HG03066 (cell line): ENCODE measurements at regions not wholly inside any gene's neighbourhood (a gene's known extent, or its start where the extent isn't known, plus 50 kb on each side); places are given as distances from the start of the nearest gene placed in this dataset.

Experiments
- ATAC-seq: cut with Tn5 transposase; IDR thresholded peaks from one replicate; pipeline ENCODE4 v1.9.1; 2021; ENCODE audit warnings: low read depth; ENCODE audit not compliant: unreplicated experiment

DNA sequence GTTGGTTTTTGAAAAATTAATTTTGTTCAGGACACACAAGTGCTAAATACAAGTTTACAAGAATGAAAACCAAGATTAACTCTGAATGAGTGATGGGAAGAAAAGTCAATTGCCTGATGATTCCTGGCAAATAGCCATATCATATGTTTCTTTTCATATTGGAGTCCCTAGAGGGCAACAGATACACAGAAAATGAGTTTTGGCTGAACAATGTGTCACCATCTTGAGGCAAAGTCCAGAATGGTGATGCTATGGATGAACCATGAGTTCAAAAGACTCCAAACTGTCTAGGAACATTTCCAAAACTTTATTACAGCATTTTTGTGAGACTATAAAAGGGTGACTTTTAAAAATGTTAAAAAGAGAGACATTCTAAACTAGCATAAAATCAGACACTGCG is 382.9 kb downstream of the TMEM161B start:
- no peak for ATAC-seq

DNA sequence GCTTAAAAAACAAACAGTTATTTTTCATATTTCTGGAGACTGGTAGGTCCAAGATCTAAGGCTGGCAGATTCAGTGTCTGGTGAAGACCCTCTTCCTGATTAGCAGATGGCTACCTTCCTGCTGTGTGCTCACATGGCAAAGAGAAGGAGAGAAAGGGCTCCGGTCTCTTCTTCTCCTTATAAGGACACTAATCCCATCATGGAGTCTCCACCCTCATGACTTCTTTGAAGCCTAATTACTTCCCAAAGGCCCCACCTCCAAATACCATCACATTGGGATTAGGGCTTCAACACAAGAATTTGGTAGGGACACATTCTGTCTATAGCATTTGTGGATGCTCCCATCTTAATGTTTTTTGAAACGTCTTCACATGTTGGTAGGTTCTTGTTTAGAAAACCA is 391.1 kb downstream of the TMEM161B start:
- ATAC-seq = no peak

DNA sequence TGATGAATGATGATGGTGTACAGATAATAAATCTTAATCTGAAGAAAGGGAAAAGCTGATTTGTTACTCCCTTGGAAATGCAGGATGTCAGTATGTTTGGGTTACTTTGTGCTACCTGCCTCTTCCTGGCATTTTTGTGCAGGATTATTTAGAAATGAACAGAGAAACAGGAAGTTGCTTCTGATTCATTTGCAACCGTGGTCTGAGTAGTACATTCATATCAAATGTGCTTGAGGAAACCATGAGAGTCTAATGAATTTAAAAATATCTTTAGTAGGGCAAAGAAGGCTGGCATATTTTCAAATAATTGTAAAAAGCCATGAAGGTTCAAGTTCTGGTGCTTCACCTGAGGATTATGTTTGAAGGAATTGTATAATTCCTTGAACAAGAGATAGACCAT is 391.6 kb downstream of the TMEM161B start:
- ATAC-seq = no peak

DNA sequence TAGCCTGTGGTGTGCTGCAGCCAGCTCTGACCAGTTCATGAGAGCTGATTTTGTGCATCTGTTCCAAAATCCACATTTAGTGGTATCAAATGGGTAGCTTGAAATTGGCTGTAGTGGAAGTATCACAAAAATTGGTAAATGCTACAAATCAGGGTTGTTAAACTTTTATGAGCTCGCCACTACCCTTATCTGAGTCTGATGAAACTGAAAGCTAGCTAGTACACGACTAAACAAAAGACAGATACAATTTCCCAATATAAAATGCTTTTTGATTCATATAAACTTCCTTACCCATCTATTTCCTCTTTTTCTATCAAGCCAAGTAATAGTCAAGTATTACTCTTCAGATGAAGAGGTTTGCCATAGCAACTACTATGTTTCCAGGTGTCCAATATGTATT is 392.0 kb downstream of the TMEM161B start:
- no peak for ATAC-seq

DNA sequence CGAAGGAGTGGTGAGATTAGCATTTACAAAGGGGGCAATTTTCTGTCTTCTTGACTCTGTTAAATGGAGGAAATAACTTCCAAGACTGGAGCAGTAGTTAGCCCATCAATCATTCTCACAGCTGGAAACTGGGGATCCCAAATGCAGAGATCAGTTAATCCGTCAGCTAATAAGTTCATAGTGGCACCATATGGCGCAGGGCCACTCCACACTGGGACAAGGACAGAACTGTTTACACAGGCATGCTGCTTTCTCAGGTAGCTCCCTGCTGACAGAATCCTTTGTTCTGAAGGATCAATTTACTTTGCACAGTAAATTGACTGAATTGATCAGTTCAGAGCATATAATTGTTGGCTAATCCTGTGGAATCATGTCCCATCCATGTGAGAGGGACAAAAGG is 395.7 kb downstream of the TMEM161B start:
- no peak for ATAC-seq

DNA sequence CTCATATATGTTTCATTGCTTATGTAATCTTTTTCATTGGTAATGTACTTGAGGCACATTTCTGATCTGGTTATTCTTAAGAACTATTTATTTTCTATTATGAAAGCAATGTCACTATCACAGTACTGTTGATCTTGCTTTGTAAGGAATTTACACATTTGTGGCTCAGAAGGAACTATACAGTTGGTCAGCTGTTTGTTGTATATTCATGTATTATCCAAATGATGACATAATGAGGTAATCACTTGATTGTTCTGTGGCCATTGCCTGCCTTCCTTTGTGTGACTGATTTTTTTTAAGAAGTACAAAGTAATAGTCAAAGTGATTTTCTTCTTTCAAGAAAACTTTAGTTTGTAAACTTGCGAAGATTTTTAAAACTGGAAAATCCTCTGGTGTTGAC is 399.9 kb downstream of the TMEM161B start:
- ATAC-seq = no peak

GRCh38 chr5:87867281-87867680 is 401.4 kb downstream of the TMEM161B start:
- no peak for ATAC-seq

DNA sequence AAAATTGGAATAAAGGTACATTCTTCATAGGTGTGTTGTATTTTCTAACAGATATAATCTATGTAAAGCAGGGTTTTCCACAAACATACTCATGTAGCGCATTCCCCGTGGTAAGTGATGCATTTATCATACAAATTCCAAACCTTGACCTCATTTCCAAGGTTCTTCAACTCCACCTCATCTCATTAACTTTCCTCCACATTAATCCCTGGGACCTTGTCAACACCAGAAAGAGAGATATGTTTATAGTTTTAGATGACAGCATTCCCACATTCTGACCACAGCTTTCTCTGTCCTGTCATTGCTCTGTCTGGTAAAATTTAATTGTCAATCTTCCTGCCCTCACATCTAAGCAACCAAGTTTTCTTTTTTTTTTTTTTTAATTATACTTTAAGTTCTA is 415.1 kb downstream of the TMEM161B start:
- ATAC-seq = no peak

DNA sequence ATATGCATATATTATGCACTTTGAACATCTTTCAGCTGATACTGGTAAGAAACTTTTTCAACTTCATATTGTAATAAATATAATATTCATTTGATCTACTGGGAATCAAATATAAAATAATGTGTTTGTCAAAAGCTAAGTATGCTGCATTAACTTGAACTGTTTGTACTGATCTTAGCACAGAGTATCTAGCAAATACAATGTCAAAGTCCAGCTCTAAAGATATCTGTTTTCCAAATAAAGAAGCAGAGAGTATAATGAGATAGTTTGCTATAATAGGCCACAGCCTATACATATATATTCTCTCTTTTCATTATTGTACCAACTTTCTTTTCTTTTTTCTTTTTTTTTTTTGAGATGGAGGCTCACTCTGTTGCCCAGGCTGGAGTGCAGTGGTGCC is 417.0 kb downstream of the TMEM161B start:
- no peak for ATAC-seq

DNA sequence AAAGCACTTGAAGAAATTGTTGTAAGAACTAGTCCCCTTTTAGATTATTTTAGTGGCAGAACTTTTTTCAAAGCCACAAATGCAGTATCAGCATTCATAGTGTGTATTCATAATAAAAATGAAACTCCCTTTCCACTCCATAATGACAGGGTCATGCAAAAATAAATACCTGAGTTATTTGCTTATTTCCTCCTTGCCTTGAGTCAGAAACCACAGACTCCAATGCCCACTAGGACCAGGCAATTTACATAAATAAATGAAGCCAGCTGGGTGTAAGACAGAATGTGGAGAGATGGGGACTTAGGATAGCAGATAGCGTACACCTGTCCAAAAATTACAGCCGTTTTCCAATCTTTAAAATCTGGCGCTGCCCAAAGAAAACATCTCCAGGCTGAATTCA is 417.8 kb downstream of the TMEM161B start:
- ATAC-seq = no peak

- ATAC-seq = no peak
These were observed 422.9 kb downstream of the TMEM161B start for GRCh38 chr5:87845734-87846133.

DNA sequence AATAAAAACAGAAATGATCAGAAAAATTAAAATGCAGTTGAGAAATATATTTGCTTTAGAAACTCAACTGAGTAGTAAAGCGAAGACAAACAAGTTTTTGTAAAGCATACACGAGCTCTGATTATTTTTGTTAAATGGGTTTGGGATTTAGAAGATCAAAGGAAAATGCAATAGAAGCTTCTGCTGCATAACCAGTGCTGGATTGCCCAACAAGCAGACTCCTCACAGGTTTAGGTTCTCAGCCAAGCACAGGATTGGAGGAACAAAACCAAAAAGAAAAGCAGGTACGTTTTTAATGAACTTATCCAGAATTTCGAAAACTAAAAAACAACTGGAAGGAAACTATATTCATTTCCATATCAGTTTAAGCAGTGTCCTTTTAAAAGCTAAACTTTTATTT is 423.8 kb downstream of the TMEM161B start:
- no peak for ATAC-seq

DNA sequence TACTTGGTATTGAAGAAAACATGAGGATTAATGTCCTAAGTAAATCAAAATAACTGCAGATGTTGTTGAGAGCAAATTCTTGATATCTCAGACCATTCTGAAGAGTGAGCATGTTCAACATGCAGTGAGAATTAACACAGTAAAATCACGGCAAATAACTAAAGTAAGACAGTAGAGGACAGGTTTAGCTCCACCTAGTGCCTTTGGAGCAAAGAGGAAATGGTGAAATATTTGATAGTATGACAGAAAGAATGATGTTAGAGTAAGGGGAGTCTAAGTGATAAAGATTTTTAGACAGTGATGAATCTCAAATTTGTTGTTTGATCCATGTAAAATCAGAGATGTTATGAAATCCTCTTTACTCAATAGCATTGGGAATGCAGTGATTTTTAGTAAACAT is 424.2 kb downstream of the TMEM161B start:
- ATAC-seq = no peak

- no peak for ATAC-seq
These were observed 424.0 kb upstream of the CCNH start for GRCh38 chr5:87836696-87837095.

DNA sequence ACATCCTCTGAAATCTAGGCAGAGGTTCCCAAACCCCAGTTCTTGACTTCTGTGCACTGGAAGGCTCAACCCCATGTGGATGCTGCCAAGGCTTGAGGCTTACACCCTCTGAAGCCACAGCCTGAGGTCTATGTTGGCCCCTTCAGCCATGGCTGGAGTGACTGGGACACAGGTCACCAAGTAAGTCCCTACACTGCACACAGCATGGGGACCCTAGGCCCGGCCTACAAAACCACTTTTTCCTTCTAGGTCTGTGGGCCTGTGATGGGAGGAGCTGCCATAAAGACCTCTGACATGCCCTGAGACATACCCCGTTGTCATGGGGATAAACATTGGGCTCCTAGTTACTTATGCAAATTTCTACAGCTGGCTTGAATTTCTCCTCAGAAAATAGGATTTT is 418.8 kb upstream of the CCNH start:
- no peak for ATAC-seq

- no peak for ATAC-seq
These were observed 416.5 kb upstream of the CCNH start for GRCh38 chr5:87829217-87829551.

- no peak for ATAC-seq
These were observed 416.0 kb upstream of the CCNH start for GRCh38 chr5:87828545-87829216.

DNA sequence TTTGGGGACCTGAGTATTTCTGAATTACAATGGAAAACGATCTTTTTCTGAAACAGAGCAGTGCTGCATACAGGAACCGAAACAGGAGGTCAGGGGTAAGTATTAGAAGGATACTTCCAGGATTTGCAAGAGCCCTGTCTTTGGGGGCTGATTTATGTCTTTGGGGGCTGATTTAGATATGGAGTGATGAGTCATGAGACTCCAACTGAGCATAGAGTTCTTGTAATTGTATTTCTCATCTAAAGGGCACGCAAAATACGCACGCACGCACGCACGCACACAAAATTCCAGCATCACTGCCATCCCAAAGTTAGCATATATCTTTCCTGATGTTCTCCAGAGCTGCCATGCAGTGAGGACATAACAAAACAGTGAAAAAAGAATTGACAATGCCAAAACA is 414.8 kb upstream of the CCNH start:
- ATAC-seq = no peak

DNA sequence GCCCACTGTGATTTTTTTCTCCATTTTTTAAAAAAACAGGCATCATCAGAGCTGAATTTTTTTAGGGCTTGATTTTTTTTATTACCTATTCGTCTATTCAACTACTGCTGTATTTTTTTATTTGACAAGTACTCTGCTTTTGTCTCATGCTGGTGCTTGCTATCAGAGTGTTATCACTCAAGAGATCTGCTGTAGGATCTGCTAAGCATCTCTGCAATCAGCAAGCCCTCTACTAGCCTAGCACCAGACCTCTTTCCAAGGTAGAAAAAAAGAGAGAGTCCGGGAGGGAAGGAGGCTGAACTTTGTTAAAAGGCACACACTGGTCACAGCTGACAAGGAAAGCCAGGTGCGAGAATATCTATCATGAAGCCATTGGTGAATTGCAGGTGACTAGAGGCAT is 413.8 kb upstream of the CCNH start:
- no peak for ATAC-seq

DNA sequence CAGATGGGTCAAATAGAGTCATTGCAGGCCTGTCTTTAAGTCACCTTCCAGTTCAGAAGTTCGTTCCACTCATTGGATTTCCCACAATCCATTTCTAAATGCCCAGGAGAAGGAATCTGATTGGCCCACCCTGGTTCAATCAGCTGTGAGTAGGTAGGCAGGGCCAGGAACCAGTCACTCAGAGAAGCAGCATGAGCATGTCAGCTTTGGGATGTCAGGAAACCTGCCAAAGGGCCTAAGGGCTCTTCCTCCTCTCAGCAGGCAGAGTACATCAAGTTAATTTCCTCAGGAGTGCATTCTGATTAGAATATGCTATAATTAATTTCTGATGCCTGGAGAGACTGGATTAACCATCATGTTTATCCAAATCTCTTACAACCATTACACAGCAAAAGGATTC is 412.9 kb upstream of the CCNH start:
- no peak for ATAC-seq

GRCh38 chr5:87807783-87808182 is 395.1 kb upstream of the CCNH start:
- no peak for ATAC-seq

DNA sequence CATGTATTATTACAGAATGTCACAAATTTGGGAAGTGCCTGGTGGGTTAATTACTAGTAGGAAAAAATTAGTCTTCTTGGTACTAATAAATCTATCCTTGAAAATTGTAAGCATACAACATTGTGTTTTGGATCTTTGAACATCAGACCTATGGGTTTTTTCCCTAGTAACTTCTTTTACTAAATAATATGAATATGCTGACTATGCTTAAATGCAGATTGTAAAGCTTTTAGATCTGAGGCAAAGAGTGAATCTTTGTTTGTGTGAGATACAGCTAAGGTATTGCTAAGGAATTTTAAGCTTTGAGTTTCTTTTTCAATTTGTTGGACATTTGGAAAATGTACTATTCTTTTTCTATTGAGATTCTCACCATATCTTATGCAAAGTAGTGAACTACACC is 390.6 kb upstream of the CCNH start:
- ATAC-seq = no peak

GRCh38 chr5:87791869-87792268 is 379.1 kb upstream of the CCNH start:
- ATAC-seq = no peak
